H1 (cell line): ENCODE measurements at regions not wholly inside any gene's neighbourhood (a gene's known extent, or its start where the extent isn't known, plus 50 kb on each side); places are given as distances from the start of the nearest gene placed in this dataset.

Experiments used
- CTCF ChIA-PET: fragments of 300-600 bp; sonication (Branson Sonifier 250); formaldehyde crosslinking; loops from one replicate; lab custom pipeline; 2021; ENCODE audit not compliant: partially characterized antibody; lab: Charles Lee
- POLR2A ChIA-PET: fragments of 300-600 bp; sonication (Branson Sonifier 250); formaldehyde crosslinking; loops from one replicate; lab custom pipeline; 2021; ENCODE audit warnings: inconsistent platforms; ENCODE audit not compliant: partially characterized antibody; lab: Charles Lee
- DNase-seq, 2 experiments: peaks; one replicate each; pipeline versions ENCODE4 v3.0.0 to v3.0.0-alpha.2; 2010 to 2022; ENCODE audit warnings: low spot score in 2 of 2, low read depth in 1 of 2, mixed read lengths in 1 of 2
- FAIRE-seq: peaks from 2 replicates; lab custom pipeline; 2011; peaks lifted over from hg19 to GRCh38; lab: Jason Lieb, UNC
- H2AFZ ChIP-seq: 2 replicates; pipeline ENCODE4 v1.8.1; 2012; ENCODE audit warnings: low read length, inconsistent platforms
- H2AK5ac ChIP-seq: 2 replicates; pipeline ENCODE4 v1.6.1; 2013; ENCODE audit warnings: low read depth, low read length
- H2BK120ac ChIP-seq: replicated peaks from 2 replicates; pipeline ENCODE3; 2013; ENCODE audit warnings: low read depth, low read length, inconsistent platforms
- H2BK12ac ChIP-seq: 2 replicates; pipeline ENCODE4 v1.6.1; 2013; ENCODE audit warnings: low read depth, low read length
- H2BK15ac ChIP-seq: 2 replicates; pipeline ENCODE4 v1.6.1; 2013; ENCODE audit warnings: low read length
- H2BK20ac ChIP-seq: 2 replicates; pipeline ENCODE4 v1.6.1; 2013; ENCODE audit warnings: low read length
- H2BK5ac ChIP-seq: 2 replicates; pipeline ENCODE4 v1.6.1; 2013; ENCODE audit warnings: low read depth, low read length
- H3K14ac ChIP-seq: 2 replicates; pipeline ENCODE4 v1.6.1; 2013; ENCODE audit warnings: inconsistent platforms; ENCODE audit not compliant: insufficient read length
- H3K18ac ChIP-seq: 2 replicates; pipeline ENCODE4 v1.6.1; 2013; ENCODE audit warnings: low read length; ENCODE audit errors: extremely low read depth
- H3K23ac ChIP-seq: 2 replicates; pipeline ENCODE4 v1.6.1; 2013; ENCODE audit warnings: inconsistent platforms; ENCODE audit not compliant: insufficient read length
- H3K23me2 ChIP-seq: 2 replicates; pipeline ENCODE4 v1.6.1; 2013; ENCODE audit warnings: low read depth, low read length
- H3K27ac ChIP-seq: 2 replicates; pipeline ENCODE4 v1.6.1; 2011; ENCODE audit warnings: low read depth, low read length, inconsistent platforms
- H3K27me3 ChIP-seq, 4 experiments: replicated peaks in 1 of 4; 1 replicate in 1 of 4; 2 replicates in 3 of 4; pipeline versions ENCODE4 v1.6.1 to v1.8.1; 2011 to 2013; ENCODE audit warnings: low read length in 3 of 4, mild to moderate bottlenecking in 3 of 4, inconsistent platforms in 2 of 4, mixed read lengths in 2 of 4, moderate library complexity in 1 of 4; ENCODE audit not compliant: control insufficient read depth in 3 of 4, insufficient read depth in 3 of 4; ENCODE audit errors: extremely low read depth in 1 of 4
- H3K36me3 ChIP-seq, 4 experiments: 2 replicates each; pipeline versions ENCODE4 v1.6.1 to v1.8.1; 2011 to 2013; ENCODE audit warnings: mild to moderate bottlenecking in 4 of 4, low read length in 3 of 4, moderate library complexity in 2 of 4, control low read depth in 1 of 4, inconsistent platforms in 1 of 4; ENCODE audit not compliant: insufficient read depth in 4 of 4, control insufficient read depth in 2 of 4
- H3K4ac ChIP-seq: replicated peaks from 2 replicates; pipeline ENCODE3; 2013; ENCODE audit warnings: low read length, low read depth, mixed read lengths, inconsistent platforms; ENCODE audit not compliant: insufficient read length
- H3K4me1 ChIP-seq, 4 experiments: replicated peaks in 1 of 4; 1 replicate in 1 of 4; 2 replicates in 3 of 4; pipeline versions ENCODE4 v1.6.1 to v1.8.1; 2011 to 2013; ENCODE audit warnings: low read length in 3 of 4, inconsistent platforms in 2 of 4, mixed read lengths in 1 of 4; ENCODE audit not compliant: insufficient read depth in 4 of 4, control insufficient read depth in 3 of 4
- H3K4me2 ChIP-seq, 2 experiments: 2 replicates each; pipeline versions ENCODE4 v1.6.1 to v1.8.1; 2011 to 2013; ENCODE audit warnings: low read depth in 2 of 2, low read length in 2 of 2, control low read depth in 1 of 2, inconsistent platforms in 1 of 2, mild to moderate bottlenecking in 1 of 2; ENCODE audit not compliant: insufficient read depth in 1 of 2
- H3K4me3 ChIP-seq, 4 experiments: fragments of 200-600, 300-600 bp in 1 of 4; sonication (generic), shearing (Covaris generic), sonication (Bioruptor Twin) in 1 of 4; 2 replicates each; pipeline versions ENCODE4 v1.5.1 to v1.8.1; 2011 to 2016; ENCODE audit warnings: low read length in 4 of 4, low read depth in 3 of 4, control low read depth in 2 of 4, inconsistent platforms in 2 of 4, mild to moderate bottlenecking in 2 of 4, mixed read lengths in 1 of 4, moderate library complexity in 1 of 4; ENCODE audit not compliant: insufficient read depth in 2 of 4; ENCODE audit errors: extremely low read depth in 1 of 4
- H3K56ac ChIP-seq: replicated peaks from 2 replicates; pipeline ENCODE3; 2013; ENCODE audit warnings: low read depth, mild to moderate bottlenecking, mixed read lengths, low read length, inconsistent platforms; ENCODE audit not compliant: insufficient read length
- H3K79me1 ChIP-seq: 2 replicates; pipeline ENCODE4 v1.6.1; 2013; ENCODE audit warnings: low read depth, low read length, control low read depth
- H3K79me2 ChIP-seq, 2 experiments: 2 replicates each; pipeline versions ENCODE4 v1.6.1 to v1.8.1; 2012 to 2013; ENCODE audit warnings: low read length in 2 of 2, mild to moderate bottlenecking in 2 of 2, inconsistent platforms in 1 of 2; ENCODE audit not compliant: insufficient read depth in 2 of 2, control insufficient read depth in 1 of 2
- H3K9ac ChIP-seq, 4 experiments: replicated peaks in 1 of 4; 1 replicate in 1 of 4; 2 replicates in 3 of 4; pipeline versions ENCODE4 v1.6.1 to v1.8.1; 2011 to 2013; ENCODE audit warnings: low read depth in 3 of 4, low read length in 3 of 4, control low read depth in 2 of 4, mild to moderate bottlenecking in 2 of 4, moderate library complexity in 2 of 4, inconsistent platforms in 1 of 4; ENCODE audit errors: extremely low read depth in 1 of 4
- H3K9me3 ChIP-seq, 2 experiments: 2 replicates each; pipeline versions ENCODE4 v1.6.1 to v1.8.1; 2012 to 2013; ENCODE audit warnings: mild to moderate bottlenecking in 2 of 2, moderate library complexity in 2 of 2, control low read depth in 1 of 2, inconsistent platforms in 1 of 2, low read depth in 1 of 2, low read length in 1 of 2, mixed read lengths in 1 of 2; ENCODE audit not compliant: insufficient read depth in 2 of 2
- H4K20me1 ChIP-seq, 2 experiments: replicated peaks in 1 of 2; 2 replicates each; pipeline versions ENCODE3 to v1.8.1; 2011 to 2013; ENCODE audit warnings: inconsistent platforms in 2 of 2, low read length in 2 of 2, mild to moderate bottlenecking in 1 of 2; ENCODE audit not compliant: insufficient read depth in 2 of 2, control insufficient read depth in 1 of 2
- H4K5ac ChIP-seq: 2 replicates; pipeline ENCODE4 v1.6.1; 2013; ENCODE audit warnings: low read length, low read depth, mixed read lengths, inconsistent platforms; ENCODE audit not compliant: insufficient read length
- H4K8ac ChIP-seq: 2 replicates; pipeline ENCODE4 v1.8.0; 2013; ENCODE audit warnings: mild to moderate bottlenecking, moderate library complexity, low read length, inconsistent platforms; ENCODE audit not compliant: insufficient read depth; ENCODE audit errors: extremely low read depth
- H4K91ac ChIP-seq: replicated peaks from 2 replicates; pipeline ENCODE3; 2013; ENCODE audit warnings: low read length, mixed read lengths, inconsistent platforms; ENCODE audit not compliant: insufficient read length
- CHD1 ChIP-seq: IDR thresholded peaks from 2 replicates; pipeline ENCODE4 v1.6.1; 2012; ENCODE audit warnings: low read depth, low read length, improper control_type of control experiment
- EP300 ChIP-seq, 2 experiments: IDR thresholded peaks; 1 replicate in 1 of 2; 2 replicates in 1 of 2; pipeline ENCODE4 v1.6.1; 2011 to 2012; ENCODE audit warnings: low read depth in 2 of 2, low read length in 2 of 2, mild to moderate bottlenecking in 2 of 2, borderline replicate concordance in 1 of 2, inconsistent platforms in 1 of 2, moderate library complexity in 1 of 2
- KDM1A ChIP-seq: fragments of 200-600, 300-600 bp; sonication (generic); IDR thresholded peaks from 2 replicates; pipeline ENCODE4 v1.7.1; 2016; ENCODE audit warnings: mild to moderate bottlenecking, low read length, borderline replicate concordance
- KDM4A ChIP-seq: IDR thresholded peaks from one replicate; pipeline ENCODE4 v1.7.1; 2012; ENCODE audit warnings: low read depth, mild to moderate bottlenecking, moderate library complexity, low read length, inconsistent platforms; ENCODE audit not compliant: severe bottlenecking
- NRF1 ChIP-seq: IDR thresholded peaks from 2 replicates; pipeline ENCODE4 v1.6.1; 2011; ENCODE audit warnings: mild to moderate bottlenecking, low read depth, low read length, improper control_type of control experiment
- POLR2A ChIP-seq, 2 experiments: IDR thresholded peaks; 1 replicate in 1 of 2; 2 replicates in 1 of 2; pipeline ENCODE4 v1.6.1; 2011; ENCODE audit warnings: low read depth in 2 of 2, low read length in 2 of 2, mild to moderate bottlenecking in 2 of 2; ENCODE audit errors: control extremely low read depth in 1 of 2
- POLR2AphosphoS5 ChIP-seq: IDR thresholded peaks from 2 replicates; pipeline ENCODE4 v1.6.1; 2011; ENCODE audit warnings: low read depth, low read length
- RAD21 ChIP-seq, 2 experiments: IDR thresholded peaks in 1 of 2; conservative IDR thresholded peaks in 1 of 2; 2 replicates each; pipeline ENCODE4 v1.6.1; 2011; ENCODE audit warnings: low read depth in 2 of 2, low read length in 2 of 2, improper control_type of control experiment in 1 of 2, inconsistent platforms in 1 of 2, mild to moderate bottlenecking in 1 of 2, moderate library complexity in 1 of 2
- RFX5 ChIP-seq: IDR thresholded peaks from 2 replicates; pipeline ENCODE4 v1.6.1; 2011; ENCODE audit warnings: low read depth, low read length, improper control_type of control experiment, borderline replicate concordance
- SP1 ChIP-seq: IDR thresholded peaks from 2 replicates; pipeline ENCODE4 v1.6.1; 2011; ENCODE audit warnings: low read depth, low read length
- TBP ChIP-seq: IDR thresholded peaks from 2 replicates; pipeline ENCODE4 v1.6.1; 2011; ENCODE audit warnings: low read depth, low read length, improper control_type of control experiment
- WGBS, 2 experiments: shearing (Covaris generic) in 1 of 2; methylation state at CpG; one replicate each; pipeline versions ENCODE4 v1.1.6 to v1.1.7; 2013 to 2015; ENCODE audit warnings: low lambda C conversion rate in 2 of 2, mixed read lengths in 2 of 2, inconsistent platforms in 1 of 2, low coverage in 1 of 2, missing lambda C conversion rate in 1 of 2; ENCODE audit not compliant: insufficient replicate concordance in 2 of 2, insufficient coverage in 1 of 2, insufficient read length in 1 of 2; ENCODE audit errors: extremely low coverage in 1 of 2, missing lambda C conversion rate in 1 of 2; 5-methylcytosine and 5-hydroxymethylcytosine counted together
- TF ChIP-seq, protein P1 (sequence below), 3 experiments: IDR thresholded peaks; 1 replicate in 2 of 3; 2 replicates in 1 of 3; pipeline versions ENCODE4 v1.5.1 to v1.6.1; 2011; ENCODE audit warnings: low read length in 3 of 3, mild to moderate bottlenecking in 3 of 3, inconsistent platforms in 2 of 3, low read depth in 1 of 3, moderate library complexity in 1 of 3; ENCODE audit not compliant: insufficient read depth in 1 of 3; ENCODE audit errors: control extremely low read depth in 1 of 3

DNA sequence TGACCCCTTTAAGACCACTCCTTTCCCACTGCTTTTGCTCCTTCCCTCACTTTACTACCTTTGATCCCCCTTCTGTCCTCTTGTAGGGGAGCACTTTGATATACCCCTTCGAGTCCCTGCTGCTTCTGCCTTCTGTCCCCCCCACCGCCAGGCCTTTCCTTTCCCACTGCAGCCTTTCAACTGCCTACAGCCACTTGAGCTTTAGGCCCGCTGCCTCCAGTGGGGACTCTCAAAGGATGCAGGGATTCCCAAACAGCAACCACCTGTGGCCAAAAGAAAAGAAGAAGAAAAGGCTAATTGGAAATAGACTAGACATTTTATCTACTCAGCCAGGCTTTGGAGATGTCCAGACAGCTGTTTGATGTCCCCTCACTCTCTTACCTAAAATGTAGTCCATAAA lies 77.0 kb upstream of the DTNBP1 start:
- Histone ChIP-seq H3K4me1 (peaks cover 0 to 4% (median 1%) of the 10 kb centered on the region in 4 experiments; a peak in 3 of 7 replicates), H3K23ac (no peak overlapping the region), H4K8ac (no peak overlapping the region), H3K56ac (no peak overlapping the region), H3K9ac (no peak overlapping the region), H2BK120ac (no peak overlapping the region), H3K27me3 (no peaks in the 10 kb centered on the region), H2AFZ (0 out of 2 replicates have a peak overlapping the region, but pooled peaks have one; percentile 43), H4K20me1 (no peaks in the 10 kb centered on the region), H4K91ac (no peak overlapping the region), H3K4me2 (no peak overlapping the region), H3K79me2 (no peaks in the 10 kb centered on the region), H3K27ac (no peak overlapping the region), H2BK5ac (no peak overlapping the region), H4K5ac (no peak overlapping the region), H3K36me3 (no peaks in the 10 kb centered on the region), H2BK20ac (no peak overlapping the region), H2AK5ac (no peak overlapping the region), H3K14ac (no peak overlapping the region), H3K18ac (no peak overlapping the region), H3K79me1 (no peaks in the 10 kb centered on the region), H2BK15ac (no peak overlapping the region), H3K23me2 (no peaks in the 10 kb centered on the region; the same call in 1 of the 2 replicates), H3K4ac (no peak overlapping the region), H3K9me3 (no peaks in the 10 kb centered on the region), H2BK12ac (no peak overlapping the region), H3K4me3 (no peak overlapping the region)
- DNase-seq (no peak), FAIRE-seq (no peak)
- ChIA-PET CTCF (interaction anchor here (0.7 to 1.1 kb wide), 2 partner anchors 10 to 467 kb away, joined by 3 read pairs; no protein-coding TSS in a partner anchor), POLR2A (no interaction called here)
- WGBS, 2 experiments: 89% methylated on average over 3 of the region's 3 CpGs; no CpG with 5 or more reads in 1 of the 2 experiments
- no peak for TF ChIP-seq SP1
- TF ChIP-seq TBP: no peak
- TF ChIP-seq RFX5: no peak
- no peak for TF ChIP-seq CHD1
- no peak for TF ChIP-seq KDM4A
- TF ChIP-seq, protein P1, sequence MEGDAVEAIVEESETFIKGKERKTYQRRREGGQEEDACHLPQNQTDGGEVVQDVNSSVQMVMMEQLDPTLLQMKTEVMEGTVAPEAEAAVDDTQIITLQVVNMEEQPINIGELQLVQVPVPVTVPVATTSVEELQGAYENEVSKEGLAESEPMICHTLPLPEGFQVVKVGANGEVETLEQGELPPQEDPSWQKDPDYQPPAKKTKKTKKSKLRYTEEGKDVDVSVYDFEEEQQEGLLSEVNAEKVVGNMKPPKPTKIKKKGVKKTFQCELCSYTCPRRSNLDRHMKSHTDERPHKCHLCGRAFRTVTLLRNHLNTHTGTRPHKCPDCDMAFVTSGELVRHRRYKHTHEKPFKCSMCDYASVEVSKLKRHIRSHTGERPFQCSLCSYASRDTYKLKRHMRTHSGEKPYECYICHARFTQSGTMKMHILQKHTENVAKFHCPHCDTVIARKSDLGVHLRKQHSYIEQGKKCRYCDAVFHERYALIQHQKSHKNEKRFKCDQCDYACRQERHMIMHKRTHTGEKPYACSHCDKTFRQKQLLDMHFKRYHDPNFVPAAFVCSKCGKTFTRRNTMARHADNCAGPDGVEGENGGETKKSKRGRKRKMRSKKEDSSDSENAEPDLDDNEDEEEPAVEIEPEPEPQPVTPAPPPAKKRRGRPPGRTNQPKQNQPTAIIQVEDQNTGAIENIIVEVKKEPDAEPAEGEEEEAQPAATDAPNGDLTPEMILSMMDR (IDR thresholded peaks at IDR 0.05; ENCODE audit: control extremely low read depth in 1 of 3, insufficient read depth in 1 of 3, low read depth in 1 of 3, low read length in 3 of 3): 0 out of 4 replicates have a peak, but pooled peaks of 1 of the 3 experiments have one; percentile 4
- no peak for TF ChIP-seq POLR2A (IDR thresholded peaks at IDR 0.05; ENCODE audit: control extremely low read depth in 1 of 2, low read depth in 2 of 2, low read length in 2 of 2)
- no peak for TF ChIP-seq POLR2AphosphoS5
- no peak for TF ChIP-seq NRF1
- no peak for TF ChIP-seq EP300 (IDR thresholded peaks at IDR 0.05; ENCODE audit: borderline replicate concordance in 1 of 2, low read depth in 2 of 2, low read length in 2 of 2)
- TF ChIP-seq KDM1A: no peak
- peak in 1 of 2 experiments; percentile 18; a peak in 1 of 4 replicates for TF ChIP-seq RAD21 (IDR thresholded peaks at IDR 0.05 in 1 of 2, conservative IDR thresholded peaks at IDR 0.05 in 1 of 2; ENCODE audit: low read depth in 2 of 2, low read length in 2 of 2)
